Lung (tissue), 11 donors: ENCODE measurements at regions not wholly inside any gene's neighbourhood (a gene's known extent, or its start where the extent isn't known, plus 50 kb on each side); places are given as distances from the start of the nearest gene placed in this dataset.

ENCODE experiments used
- ATAC-seq: fragments of 200-7000 bp; cut with Tn5 transposase; one replicate; pipeline ENCODE4 v1.9.1; 2020; ENCODE audit warnings: moderate number of reproducible peaks; ENCODE audit not compliant: insufficient read depth, low FRiP score
- DNase-seq, 3 donors: peaks; one replicate each; pipeline ENCODE4 v3.0.0-alpha.2; 2013 to 2017
- H3K27ac ChIP-seq, 2 donors: one replicate each; pipeline ENCODE4 v1.5.1; 2013; ENCODE audit warnings: mild to moderate bottlenecking in 2 of 2, moderate library complexity in 2 of 2, control low read depth in 1 of 2, inconsistent platforms in 1 of 2, low read depth in 1 of 2, low read length in 1 of 2
- H3K27me3 ChIP-seq, 3 donors: one replicate each; pipeline ENCODE4 v1.5.1; 2013; ENCODE audit warnings: low read length in 2 of 3; ENCODE audit not compliant: control insufficient read depth in 3 of 3, insufficient read depth in 3 of 3
- H3K36me3 ChIP-seq, 4 donors: one replicate each; pipeline ENCODE4 v1.5.1; 2013; ENCODE audit warnings: low read length in 4 of 4, mild to moderate bottlenecking in 1 of 4, moderate library complexity in 1 of 4; ENCODE audit not compliant: control insufficient read depth in 4 of 4, insufficient read depth in 4 of 4
- H3K4me1 ChIP-seq, 5 donors: one replicate each; pipeline ENCODE4 v1.5.1; 2013; ENCODE audit warnings: low read length in 5 of 5, mild to moderate bottlenecking in 2 of 5, moderate library complexity in 1 of 5; ENCODE audit not compliant: control insufficient read depth in 5 of 5, insufficient read depth in 5 of 5
- H3K4me3 ChIP-seq: one replicate; pipeline ENCODE4 v1.5.1; 2013; ENCODE audit warnings: mild to moderate bottlenecking, control low read depth, moderate library complexity
- H3K9ac ChIP-seq, 2 donors: one replicate each; pipeline ENCODE4 v1.5.1; 2013; ENCODE audit warnings: low read length in 2 of 2, control low read depth in 1 of 2; ENCODE audit not compliant: insufficient read depth in 1 of 2
- H3K9me3 ChIP-seq, 4 donors: one replicate each; pipeline ENCODE4 v1.5.1; 2013; ENCODE audit warnings: low read length in 3 of 4, mild to moderate bottlenecking in 1 of 4, moderate library complexity in 1 of 4; ENCODE audit not compliant: control insufficient read depth in 4 of 4, insufficient read depth in 3 of 4
- CTCF ChIP-seq: IDR thresholded peaks from 2 replicates; pipeline ENCODE4 v1.5.1; 2012; ENCODE audit warnings: mild to moderate bottlenecking; ENCODE audit errors: control extremely low read depth, extremely low read depth
- WGBS, 2 donors: extraction: QIAGEN DNeasy Blood & Tissue Kit; methylation state at CpG; one replicate each; pipeline ENCODE4 v1.1.7; 2013; 5-methylcytosine and 5-hydroxymethylcytosine counted together
- donor health status: control.
- donor health status: control.
- donor health status: Bipolar disorder and iron deficiency.
- donor health status: healthy.
- donor health status: DM: yes; HTN: yes; CAD: no.

DNA sequence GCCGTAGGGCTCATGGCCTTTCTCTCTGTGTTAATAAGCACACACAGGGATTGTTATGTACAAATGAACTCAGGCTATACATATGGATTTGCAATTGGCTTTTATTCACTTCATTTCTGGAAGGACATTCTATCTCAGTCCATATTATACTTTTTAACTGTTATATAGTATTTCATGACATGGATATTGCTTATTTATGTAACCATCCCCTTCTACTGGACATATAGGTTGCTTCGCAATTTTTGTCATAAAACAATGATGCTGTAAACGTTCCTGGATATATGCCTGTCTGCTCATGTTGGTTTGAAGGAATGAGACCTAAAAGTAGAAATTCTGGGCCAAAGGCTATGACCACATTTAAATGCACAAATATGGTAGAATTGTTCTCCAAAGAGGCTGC, 158.1 kb downstream of the BCOR start:
- TF ChIP-seq CTCF: no peak
- Histone ChIP-seq H3K27ac (no peak overlapping the region), H3K36me3 (no peaks in the 10 kb centered on the region), H3K27me3 (peaks cover 0 to 3% (median 0%) of the 10 kb centered on the region in 3 donors), H3K4me3 (no peak overlapping the region), H3K9me3 (peaks cover 0 to 18% (median 0%) of the 10 kb centered on the region in 4 donors), H3K4me1 (peaks cover 0 to 5% (median 0%) of the 10 kb centered on the region in 5 donors), H3K9ac (no peak overlapping the region)
- DNase-seq (no peak), ATAC-seq (no peak)
- 91 to 96% methylated on average over 3 of the region's 3 CpGs for WGBS, 2 donors

DNA sequence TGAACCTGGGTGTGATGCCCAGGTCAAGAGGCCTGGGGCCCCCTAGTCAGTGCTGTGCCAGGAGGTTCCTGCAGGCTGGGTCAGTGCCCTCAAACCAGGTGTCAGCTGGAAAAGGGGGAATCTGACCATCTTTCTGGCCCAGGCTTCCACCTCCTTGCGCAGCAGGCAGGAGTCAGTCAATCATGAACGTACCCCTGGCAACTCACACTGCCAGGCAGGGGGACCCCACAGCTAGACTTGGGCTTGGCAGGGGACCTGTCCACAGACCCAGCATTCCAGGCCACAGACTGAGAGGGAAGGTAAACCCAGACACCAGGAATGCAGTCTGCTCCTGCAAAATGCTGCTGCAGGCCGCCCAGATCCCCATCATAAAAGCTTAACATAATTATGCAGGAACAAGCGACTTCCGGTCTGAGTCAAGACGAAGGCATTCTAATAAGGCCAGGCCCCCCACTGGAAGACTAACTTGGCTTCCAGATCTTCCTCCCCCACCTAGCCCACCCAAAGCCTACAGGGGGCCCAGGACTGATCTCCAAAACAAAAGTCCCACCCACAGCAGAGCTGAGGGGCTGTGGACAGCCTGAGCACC, 156.3 kb downstream of the BCOR start:
- peaks cover 0 to 3% (median 0%) of the 10 kb centered on the region in 5 donors for H3K4me1 ChIP-seq
- H3K36me3 ChIP-seq: no peaks in the 10 kb centered on the region
- H3K4me3 ChIP-seq: no peak overlapping the region
- peaks cover 0 to 3% (median 0%) of the 10 kb centered on the region in 3 donors for H3K27me3 ChIP-seq
- peaks cover 0 to 18% (median 0%) of the 10 kb centered on the region in 4 donors for H3K9me3 ChIP-seq
- ATAC-seq: no peak
- H3K27ac ChIP-seq: no peak overlapping the region
- no peak for DNase-seq
- H3K9ac ChIP-seq: no peak overlapping the region
- WGBS, 2 donors: 82 to 100% methylated on average over 6 of the region's 6 CpGs
- no peak for TF ChIP-seq CTCF

GRCh38 chrX:39944416-39944815, 153.3 kb downstream of the BCOR start:
- ATAC-seq (no peak), DNase-seq (no peak)
- H3K9me3 ChIP-seq: peaks cover 0 to 18% (median 0%) of the 10 kb centered on the region in 4 donors
- H3K4me3 ChIP-seq: no peak overlapping the region
- no peak for TF ChIP-seq CTCF
- no peaks in the 10 kb centered on the region for H3K36me3 ChIP-seq
- peaks cover 0 to 2% (median 0%) of the 10 kb centered on the region in 3 donors for H3K27me3 ChIP-seq
- WGBS, 2 donors: 86 to 98% methylated on average over 5 to 6 of the region's 6 CpGs
- H3K4me1 ChIP-seq: no peaks in the 10 kb centered on the region
- no peak overlapping the region for H3K27ac ChIP-seq
- no peak overlapping the region for H3K9ac ChIP-seq

- no peak overlapping the region for H3K27ac ChIP-seq
- ATAC-seq (no peak), DNase-seq (no peak)
- no peak overlapping the region for H3K9ac ChIP-seq
- H3K4me3 ChIP-seq: no peak overlapping the region
- peaks cover 0 to 2% (median 0%) of the 10 kb centered on the region in 3 donors for H3K27me3 ChIP-seq
- peaks cover 0 to 18% (median 0%) of the 10 kb centered on the region in 4 donors for H3K9me3 ChIP-seq
- no peak for TF ChIP-seq CTCF
- H3K36me3 ChIP-seq: no peaks in the 10 kb centered on the region
- no peaks in the 10 kb centered on the region for H3K4me1 ChIP-seq
Observed at GRCh38 chrX:39945709-39946108, 152.0 kb downstream of the BCOR start.
